Chondrocyte (in vitro differentiated cells): ENCODE measurements at regions not wholly inside any gene's neighbourhood (a gene's known extent, or its start where the extent isn't known, plus 50 kb on each side); places are given as distances from the start of the nearest gene placed in this dataset.

Source experiments
- DNase-seq: peaks from one replicate; pipeline ENCODE4 v3.0.0; 2021; ENCODE audit warnings: mixed read lengths, low spot score
- H3K27ac Mint-ChIP-seq: one replicate; pipeline ENCODE4 v1.8.0; 2021; ENCODE audit warnings: mild to moderate bottlenecking, moderate library complexity, mixed read lengths; ENCODE audit not compliant: unreplicated experiment
- H3K27me3 Mint-ChIP-seq: 2 replicates; pipeline ENCODE4 v1.8.0; 2021; ENCODE audit warnings: low read depth, mixed read lengths
- H3K36me3 Mint-ChIP-seq: 2 replicates; pipeline ENCODE4 v1.8.0; 2021; ENCODE audit warnings: low read depth, mixed read lengths
- H3K4me1 Mint-ChIP-seq: 2 replicates; pipeline ENCODE4 v1.8.0; 2021; ENCODE audit warnings: low read depth, mild to moderate bottlenecking, mixed read lengths
- H3K4me3 Mint-ChIP-seq: one replicate; pipeline ENCODE4 v1.8.0; 2021; ENCODE audit warnings: mild to moderate bottlenecking, moderate library complexity, mixed read lengths; ENCODE audit not compliant: unreplicated experiment
- H3K9me3 Mint-ChIP-seq: 2 replicates; pipeline ENCODE4 v1.8.0; 2021; ENCODE audit warnings: low read depth, mixed read lengths
- CTCF ChIP-seq: fragments of 200-600 bp; sonication (generic); IDR thresholded peaks from 2 replicates; pipeline ENCODE4 v1.5.0; 2021; ENCODE audit warnings: antibody characterized with exemption, mild to moderate bottlenecking, moderate library complexity

DNA sequence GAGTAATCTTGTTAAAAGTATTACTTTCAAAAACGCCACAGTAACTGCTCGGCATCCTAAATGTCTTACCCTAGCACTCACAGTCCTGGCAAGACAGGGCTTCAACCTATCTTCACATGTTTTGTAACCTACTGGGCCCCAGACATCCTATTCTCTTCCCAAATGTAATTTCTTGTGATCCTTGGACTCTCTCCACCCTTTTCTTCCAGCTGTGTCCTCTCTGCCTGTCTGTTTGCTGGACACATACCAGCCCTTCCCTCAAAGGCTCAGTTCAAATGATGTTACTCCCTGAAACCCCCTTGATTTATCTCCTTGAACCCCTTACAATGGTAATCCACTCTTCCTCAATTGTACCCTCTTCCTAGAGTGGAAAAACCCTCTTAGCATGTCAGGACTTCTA, 60.1 kb upstream of the CNEP1R1 start:
- no peaks in the 10 kb centered on the region for H3K36me3 Mint-ChIP-seq
- no peaks in the 10 kb centered on the region for H3K9me3 Mint-ChIP-seq
- no peak for TF ChIP-seq CTCF
- H3K4me1 Mint-ChIP-seq, result peaks cover 6% of the 10 kb centered on the region
- no peak overlapping the region for H3K27ac Mint-ChIP-seq
- H3K27me3 Mint-ChIP-seq, result peaks cover 25% of the 10 kb centered on the region
- no peak overlapping the region for H3K4me3 Mint-ChIP-seq
- DNase-seq, result no peak

GRCh38 chr16:49967012-49967559, 57.9 kb upstream of the CNEP1R1 start:
- Mint-ChIP-seq H3K9me3 (peaks cover 3% of the 10 kb centered on the region), H3K27ac (no peak overlapping the region), H3K27me3 (peaks cover 28% of the 10 kb centered on the region), H3K4me3 (no peak overlapping the region), H3K4me1 (no peaks in the 10 kb centered on the region), H3K36me3 (no peaks in the 10 kb centered on the region)
- no peak for DNase-seq
- no peak for TF ChIP-seq CTCF

GRCh38 chr16:49969091-49970030, 55.7 kb upstream of the CNEP1R1 start:
- Mint-ChIP-seq H3K4me3 (no peak overlapping the region), H3K27me3 (peaks cover 29% of the 10 kb centered on the region), H3K9me3 (peaks cover 3% of the 10 kb centered on the region), H3K4me1 (no peaks in the 10 kb centered on the region), H3K36me3 (no peaks in the 10 kb centered on the region), H3K27ac (no peak overlapping the region)
- TF ChIP-seq CTCF, result no peak
- no peak for DNase-seq

DNA sequence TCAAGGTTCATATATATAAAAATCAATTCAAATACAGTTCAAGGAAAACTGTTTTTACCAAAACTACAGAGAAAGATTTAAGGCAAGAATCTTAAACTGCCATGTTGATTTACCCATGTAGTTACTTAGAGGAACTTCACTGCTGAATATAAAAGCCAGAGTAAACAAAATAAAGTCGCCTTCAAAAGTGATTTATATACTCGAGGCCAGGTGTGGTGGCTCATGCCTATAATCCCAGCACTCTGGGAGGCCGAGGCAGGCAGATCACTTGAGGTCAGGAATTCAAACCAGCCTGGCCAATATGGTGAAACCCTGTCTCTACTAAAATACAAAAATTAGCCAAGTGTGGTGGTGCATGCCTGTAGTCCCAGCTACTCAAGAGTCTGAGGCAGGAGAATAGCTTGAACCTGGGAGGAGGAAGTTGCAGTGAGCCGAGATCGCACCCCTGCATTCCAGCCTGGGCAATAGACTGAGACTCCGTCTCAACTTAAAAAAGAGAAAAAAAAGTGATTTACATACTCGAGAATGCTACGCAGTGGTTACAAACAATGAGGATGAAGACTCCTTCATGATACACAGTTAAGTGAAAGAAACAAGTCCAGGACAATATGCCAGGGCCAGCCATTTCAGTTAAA, 54.1 kb upstream of the CNEP1R1 start:
- Mint-ChIP-seq H3K4me1 (no peaks in the 10 kb centered on the region), H3K4me3 (no peak overlapping the region), H3K9me3 (peaks cover 3% of the 10 kb centered on the region), H3K36me3 (no peaks in the 10 kb centered on the region), H3K27ac (no peak overlapping the region), H3K27me3 (peaks cover 32% of the 10 kb centered on the region)
- DNase-seq, result no peak
- no peak for TF ChIP-seq CTCF

DNA sequence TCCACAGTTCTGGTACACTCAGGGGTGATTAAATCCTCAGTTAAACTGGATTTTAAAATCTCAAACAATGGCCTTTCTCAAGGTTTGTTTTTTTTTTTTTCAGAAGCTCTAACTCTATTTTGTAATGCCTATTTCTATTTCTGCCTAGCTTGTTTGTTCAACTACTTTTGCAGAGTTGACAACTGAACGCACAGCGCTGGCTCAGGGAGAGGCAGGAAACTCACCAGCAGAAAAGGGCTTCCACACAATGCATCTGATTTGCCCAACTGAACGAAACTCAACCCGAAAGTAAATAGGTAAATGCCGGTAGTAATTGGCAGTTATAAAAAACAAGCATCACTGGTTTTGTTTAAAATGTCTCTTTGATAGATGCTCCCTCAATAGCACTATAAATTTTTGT, 52.7 kb upstream of the CNEP1R1 start:
- Mint-ChIP-seq H3K27me3 (peaks cover 28% of the 10 kb centered on the region), H3K9me3 (peaks cover 4% of the 10 kb centered on the region), H3K4me3 (no peak overlapping the region), H3K4me1 (no peaks in the 10 kb centered on the region), H3K27ac (no peak overlapping the region), H3K36me3 (no peaks in the 10 kb centered on the region)
- no peak for TF ChIP-seq CTCF
- no peak for DNase-seq
